Activated CD8-positive, alpha-beta T cell treated with anti-CD3 and anti-CD28 coated beads, Interleukin-2, amount 10 ng/mL, durations not matched to agents 7 days and 5 days (primary cell): ENCODE measurements at regions not wholly inside any gene's neighbourhood (a gene's known extent, or its start where the extent isn't known, plus 50 kb on each side); places are given as distances from the start of the nearest gene placed in this dataset.

Experiments used
- ATAC-seq: fragments of 150-1000 bp; cut with Tn5 transposase; one replicate; pipeline ENCODE4 v1.10.0; 2021; ENCODE audit warnings: moderate library complexity
- CTCF ChIA-PET: fragments of 350-600 bp; sonication (Branson Sonifier 250); formaldehyde crosslinking; loops from one replicate; lab custom pipeline; 2021; ENCODE audit warnings: antibody characterized with exemption; lab: Charles Lee
- POLR2A ChIA-PET: fragments of 350-600 bp; sonication (Branson Sonifier 250); formaldehyde crosslinking; loops from one replicate; lab custom pipeline; 2021; ENCODE audit warnings: antibody characterized with exemption; lab: Charles Lee
- DNase-seq: peaks from one replicate; pipeline ENCODE4 v3.0.0-alpha.2; 2020
- H3K27ac Mint-ChIP-seq: one replicate; pipeline ENCODE4 v1.8.0; 2021; ENCODE audit warnings: mild to moderate bottlenecking, mixed read lengths
- H3K27me3 Mint-ChIP-seq: one replicate; pipeline ENCODE4 v1.8.0; 2021; ENCODE audit warnings: low read depth, mixed read lengths
- H3K36me3 Mint-ChIP-seq: one replicate; pipeline ENCODE4 v1.8.0; 2021; ENCODE audit warnings: low read depth, mixed read lengths
- H3K4me1 Mint-ChIP-seq: one replicate; pipeline ENCODE4 v1.8.0; 2021; ENCODE audit warnings: low read depth, mixed read lengths
- H3K4me3 Mint-ChIP-seq: one replicate; pipeline ENCODE4 v1.8.0; 2021; ENCODE audit warnings: mild to moderate bottlenecking, mixed read lengths
- H3K9me3 Mint-ChIP-seq: one replicate; pipeline ENCODE4 v1.8.0; 2022; ENCODE audit warnings: mixed read lengths; ENCODE audit not compliant: insufficient read depth

GRCh38 chr13:97091196-97091595, 96.9 kb upstream of the OXGR1 start:
- H3K4me3 Mint-ChIP-seq: no peak overlapping the region
- no peak overlapping the region for H3K27ac Mint-ChIP-seq
- H3K27me3 Mint-ChIP-seq: no peaks in the 10 kb centered on the region
- ChIA-PET CTCF (no interaction called here), POLR2A (no interaction called here)
- peaks cover 8% of the 10 kb centered on the region for H3K9me3 Mint-ChIP-seq
- no peaks in the 10 kb centered on the region for H3K4me1 Mint-ChIP-seq
- DNase-seq (no peak), ATAC-seq (no peak)
- no peaks in the 10 kb centered on the region for H3K36me3 Mint-ChIP-seq

DNA sequence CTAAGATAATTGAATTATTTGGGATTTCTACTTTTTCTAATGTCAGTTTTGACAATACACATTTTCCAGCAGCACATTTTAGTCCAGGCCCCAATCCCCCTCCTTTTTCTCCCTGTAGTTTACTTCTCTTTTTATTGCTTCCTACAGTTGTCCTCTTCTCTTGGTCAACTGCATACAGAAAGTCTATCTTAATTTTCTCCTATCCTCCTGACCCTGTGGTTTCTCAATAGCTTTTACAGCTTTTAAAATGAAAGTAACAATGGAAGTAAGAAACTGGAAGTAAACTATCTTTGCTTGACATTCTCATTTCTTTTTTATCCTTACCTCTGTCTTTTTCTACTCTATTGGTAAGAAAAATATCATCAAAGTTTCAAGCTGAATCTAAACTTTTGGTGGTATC, 106.5 kb upstream of the OXGR1 start:
- Mint-ChIP-seq H3K4me3 (no peak overlapping the region), H3K9me3 (no peaks in the 10 kb centered on the region), H3K27ac (no peak overlapping the region), H3K36me3 (no peaks in the 10 kb centered on the region), H3K27me3 (peaks cover 2% of the 10 kb centered on the region), H3K4me1 (no peaks in the 10 kb centered on the region)
- DNase-seq (no peak), ATAC-seq (no peak)
- ChIA-PET POLR2A (no interaction called here), CTCF (interaction anchor here (1.0 to 1.6 kb wide), 2 partner anchors 9 to 259 kb away, joined by 3 to 10 read pairs; no protein-coding TSS in a partner anchor)

DNA sequence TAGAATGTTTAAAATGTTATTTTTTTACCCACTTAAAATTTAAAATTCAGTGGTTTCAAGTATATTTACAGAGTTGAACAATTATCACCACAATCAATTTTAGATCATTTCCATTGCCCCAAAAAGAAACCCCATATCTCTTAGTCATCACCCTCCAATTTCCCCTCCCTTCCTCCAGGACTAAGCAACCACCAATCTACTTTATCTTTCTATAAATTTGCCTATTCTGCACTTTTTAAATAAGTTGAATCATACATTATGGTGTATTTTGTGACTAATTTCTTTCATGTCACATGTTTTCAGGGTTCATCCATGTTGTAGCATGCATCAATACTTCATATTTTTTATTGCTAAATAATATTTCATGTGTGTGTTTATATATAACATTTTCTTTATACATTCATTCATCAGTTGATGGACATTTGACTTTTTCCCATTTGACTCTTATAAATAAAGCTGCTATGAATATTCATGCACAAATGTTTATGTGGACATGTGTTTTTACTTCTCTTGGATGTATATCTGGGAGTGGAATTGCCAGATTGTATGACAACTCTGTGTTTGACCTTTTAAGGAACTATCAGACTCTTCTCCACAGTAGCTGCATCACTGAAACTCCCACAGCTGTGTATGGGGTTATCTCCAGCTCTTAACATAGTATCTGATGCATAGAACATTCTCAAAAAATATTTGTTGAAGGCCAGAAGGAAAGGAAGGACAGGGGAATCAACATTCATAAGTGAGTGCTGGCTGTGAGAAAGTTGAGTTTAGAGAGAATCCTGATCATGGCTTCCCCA, 107.8 kb upstream of the OXGR1 start:
- peaks cover 2% of the 10 kb centered on the region for H3K27me3 Mint-ChIP-seq
- POLR2A ChIA-PET: no interaction called here
- no peak overlapping the region for H3K4me3 Mint-ChIP-seq
- CTCF ChIA-PET: interaction anchor here (1.0 to 1.6 kb wide), 2 partner anchors 7 to 257 kb away, joined by 3 to 10 read pairs; no protein-coding TSS in a partner anchor
- DNase-seq: no peak
- H3K36me3 Mint-ChIP-seq: no peaks in the 10 kb centered on the region
- no peaks in the 10 kb centered on the region for H3K4me1 Mint-ChIP-seq
- H3K27ac Mint-ChIP-seq: no peak overlapping the region
- H3K9me3 Mint-ChIP-seq: no peaks in the 10 kb centered on the region
- ATAC-seq: no peak

- Mint-ChIP-seq H3K27me3 (peaks cover 6% of the 10 kb centered on the region), H3K36me3 (no peaks in the 10 kb centered on the region), H3K4me1 (peaks cover 7% of the 10 kb centered on the region), H3K27ac (no peak overlapping the region), H3K9me3 (no peaks in the 10 kb centered on the region), H3K4me3 (no peak overlapping the region)
- ATAC-seq (no peak), DNase-seq (no peak)
- ChIA-PET CTCF (interaction anchor here (1.0 kb wide), 1 partner anchor 88 kb away, joined by 3 read pairs; no protein-coding TSS in a partner anchor), POLR2A (no interaction called here)
Measured at GRCh38 chr13:97106323-97106722, 112.0 kb upstream of the OXGR1 start.

GRCh38 chr13:97107815-97108529, 113.7 kb upstream of the OXGR1 start:
- Mint-ChIP-seq H3K9me3 (no peaks in the 10 kb centered on the region), H3K27me3 (peaks cover 6% of the 10 kb centered on the region), H3K4me3 (no peak overlapping the region), H3K27ac (no peak overlapping the region), H3K36me3 (no peaks in the 10 kb centered on the region), H3K4me1 (peaks cover 7% of the 10 kb centered on the region)
- ATAC-seq (no peak), DNase-seq (no peak)
- POLR2A ChIA-PET: no interaction called here
- CTCF ChIA-PET: interaction anchor here (0.7 to 5.6 kb wide), 4 partner anchors 90 to 258 kb away, joined by 4 to 136 read pairs (median 49); no protein-coding TSS in a partner anchor

DNA sequence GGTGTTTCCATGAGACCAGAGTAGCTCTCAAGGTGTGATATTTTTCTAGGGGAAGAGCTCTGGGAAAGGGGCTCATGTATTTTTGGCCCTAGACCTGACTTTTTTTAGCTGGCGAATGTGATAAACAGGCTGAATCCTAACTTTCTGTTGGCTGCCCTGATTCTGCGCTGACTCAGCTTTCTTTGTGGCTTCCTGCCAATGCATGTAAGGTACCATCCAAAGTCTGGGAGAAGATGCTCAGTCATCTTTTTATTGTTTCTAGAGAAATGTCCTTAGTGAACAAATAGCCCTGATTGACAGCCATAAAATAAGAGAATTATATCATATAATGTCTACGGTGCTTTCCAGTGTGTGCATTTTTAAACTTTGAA, 113.6 kb upstream of the MBNL2 start:
- no peak for ATAC-seq
- Mint-ChIP-seq H3K4me1 (peaks cover 7% of the 10 kb centered on the region), H3K4me3 (no peak overlapping the region), H3K36me3 (no peaks in the 10 kb centered on the region), H3K9me3 (no peaks in the 10 kb centered on the region), H3K27me3 (peaks cover 6% of the 10 kb centered on the region), H3K27ac (no peak overlapping the region)
- ChIA-PET POLR2A (no interaction called here), CTCF (interaction anchor here (0.7 to 5.6 kb wide), 12 partner anchors 7 to 299 kb away, joined by 3 to 136 read pairs (median 8); partner anchors contain the start of gene MBNL2)
- no peak for DNase-seq

DNA sequence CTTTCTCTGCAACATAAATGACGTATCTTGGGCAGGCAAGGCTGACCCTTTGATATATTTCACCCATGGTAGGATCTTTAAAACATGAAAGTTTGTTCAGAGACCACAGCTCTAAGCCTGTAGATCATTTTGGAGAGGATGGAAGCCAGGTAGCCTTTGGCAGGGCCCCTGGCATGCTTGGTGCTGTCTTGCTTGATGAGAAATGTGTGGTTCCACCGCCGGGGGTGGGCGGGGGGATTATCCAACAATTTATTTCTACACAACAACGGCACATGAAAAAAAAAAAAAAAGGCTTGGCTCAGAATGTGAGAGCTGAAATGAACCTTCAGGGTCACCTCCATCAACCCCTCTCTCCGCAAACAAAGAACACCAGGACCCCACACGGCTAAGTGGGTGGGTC, 112.9 kb upstream of the MBNL2 start:
- ATAC-seq (no peak), DNase-seq (no peak)
- H3K4me1 Mint-ChIP-seq: peaks cover 10% of the 10 kb centered on the region
- no peak overlapping the region for H3K27ac Mint-ChIP-seq
- H3K27me3 Mint-ChIP-seq: peaks cover 6% of the 10 kb centered on the region
- ChIA-PET POLR2A (interaction anchor here (1.2 kb wide), 1 partner anchor 255 kb away, joined by 4 read pairs; no protein-coding TSS in a partner anchor), CTCF (interaction anchor here (1.1 to 5.6 kb wide), 18 partner anchors 8 to 319 kb away, joined by 3 to 136 read pairs (median 8); partner anchors contain the start of gene MBNL2)
- H3K36me3 Mint-ChIP-seq: no peaks in the 10 kb centered on the region
- no peak overlapping the region for H3K4me3 Mint-ChIP-seq
- H3K9me3 Mint-ChIP-seq: no peaks in the 10 kb centered on the region

GRCh38 chr13:97109841-97110492, 112.2 kb upstream of the MBNL2 start:
- peak; percentile 98 for ATAC-seq
- H3K27ac Mint-ChIP-seq: no peak overlapping the region
- peaks cover 10% of the 10 kb centered on the region for H3K4me1 Mint-ChIP-seq
- H3K4me3 Mint-ChIP-seq: no peak overlapping the region
- peaks cover 6% of the 10 kb centered on the region for H3K27me3 Mint-ChIP-seq
- CTCF ChIA-PET: interaction anchor here (0.6 to 5.6 kb wide), 31 partner anchors 9 to 740 kb away, joined by 3 to 136 read pairs (median 5); partner anchors contain the start of genes MBNL2 and RAP2A
- peak; percentile 79 for DNase-seq
- H3K36me3 Mint-ChIP-seq: no peaks in the 10 kb centered on the region
- POLR2A ChIA-PET: interaction anchor here (1.2 kb wide), 1 partner anchor 254 kb away, joined by 4 read pairs; no protein-coding TSS in a partner anchor
- H3K9me3 Mint-ChIP-seq: no peaks in the 10 kb centered on the region

- Mint-ChIP-seq H3K4me3 (no peak overlapping the region), H3K4me1 (peaks cover 10% of the 10 kb centered on the region), H3K27me3 (peaks cover 10% of the 10 kb centered on the region), H3K9me3 (no peaks in the 10 kb centered on the region), H3K27ac (no peak overlapping the region), H3K36me3 (no peaks in the 10 kb centered on the region)
- DNase-seq (no peak), ATAC-seq (no peak)
- ChIA-PET POLR2A (no interaction called here), CTCF (interaction anchor here (1.1 to 5.6 kb wide), 11 partner anchors 81 to 322 kb away, joined by 3 to 136 read pairs (median 15); partner anchors contain the start of genes MBNL2 and RAP2A)
Measured at GRCh38 chr13:97110936-97111335, 111.2 kb upstream of the MBNL2 start.

DNA sequence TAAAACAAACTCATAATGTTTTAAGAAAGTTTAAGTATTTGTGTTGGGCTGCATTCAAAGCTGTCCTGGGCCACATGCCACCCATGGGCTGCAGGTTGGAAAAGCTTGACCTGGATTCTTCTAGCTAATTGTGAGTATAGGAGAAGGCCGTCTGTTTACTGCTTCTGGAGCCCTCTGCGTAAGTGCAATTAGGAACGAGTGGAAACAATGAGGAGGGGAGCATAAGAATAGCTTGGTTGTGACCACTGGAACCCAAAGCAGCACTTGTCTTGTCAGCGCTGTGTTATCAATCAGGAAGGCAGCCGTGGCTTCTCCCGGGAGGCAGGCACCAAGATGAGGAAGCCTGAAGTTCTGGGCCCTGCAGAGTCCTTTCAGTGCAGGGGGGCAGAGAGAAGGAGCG, 110.4 kb upstream of the MBNL2 start:
- Mint-ChIP-seq H3K9me3 (no peaks in the 10 kb centered on the region), H3K4me1 (peaks cover 10% of the 10 kb centered on the region), H3K27me3 (peaks cover 10% of the 10 kb centered on the region), H3K27ac (no peak overlapping the region), H3K36me3 (no peaks in the 10 kb centered on the region), H3K4me3 (no peak overlapping the region)
- DNase-seq (no peak), ATAC-seq (no peak)
- ChIA-PET POLR2A (no interaction called here), CTCF (interaction anchor here (1.2 to 5.6 kb wide), 6 partner anchors 104 to 321 kb away, joined by 3 to 136 read pairs (median 20); partner anchors contain the start of genes MBNL2 and RAP2A)

DNA sequence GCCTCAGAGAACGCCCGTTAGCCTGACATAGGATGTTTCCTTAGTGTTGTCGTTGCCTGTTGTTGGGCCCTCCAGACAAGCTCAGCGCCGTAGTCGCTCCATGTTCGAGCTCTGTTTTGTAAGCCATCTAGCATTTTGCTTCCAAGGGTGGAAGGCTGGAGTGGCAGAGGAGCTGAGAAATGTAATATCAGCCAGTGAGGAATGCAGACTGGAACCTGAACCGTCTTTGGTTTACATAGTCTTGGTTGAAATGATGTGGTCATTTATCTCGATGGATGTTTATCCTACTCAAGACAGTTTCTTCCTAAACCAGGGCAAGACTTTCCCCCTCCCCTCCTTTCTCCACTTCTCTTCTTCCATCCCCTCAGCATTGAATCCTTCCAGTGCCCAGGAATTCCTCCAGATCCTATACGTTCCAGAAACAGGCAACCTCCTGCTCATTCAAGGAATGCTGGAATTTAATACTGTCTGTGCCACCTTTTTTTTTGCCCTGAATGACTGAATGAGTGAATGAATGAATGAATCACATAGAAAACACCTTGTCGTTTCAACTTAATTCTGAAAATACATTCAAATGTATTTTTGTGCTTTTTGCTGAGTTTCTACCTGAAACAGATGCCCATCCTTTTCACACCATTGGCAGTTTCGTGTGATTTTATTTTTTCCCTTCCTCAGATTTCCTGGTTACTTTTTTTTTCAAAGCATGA, 109.5 kb upstream of the MBNL2 start:
- no peaks in the 10 kb centered on the region for H3K9me3 Mint-ChIP-seq
- DNase-seq (no peak), ATAC-seq (no peak)
- H3K4me3 Mint-ChIP-seq: no peak overlapping the region
- CTCF ChIA-PET: interaction anchor here (1.2 to 5.6 kb wide), 4 partner anchors 230 to 320 kb away, joined by 3 to 136 read pairs (median 56); partner anchors contain the start of gene RAP2A
- POLR2A ChIA-PET: no interaction called here
- peaks cover 10% of the 10 kb centered on the region for H3K27me3 Mint-ChIP-seq
- no peaks in the 10 kb centered on the region for H3K36me3 Mint-ChIP-seq
- H3K27ac Mint-ChIP-seq: no peak overlapping the region
- H3K4me1 Mint-ChIP-seq: peaks cover 10% of the 10 kb centered on the region
